HG03457 (cell line): ENCODE measurements at regions not wholly inside any gene's neighbourhood (a gene's known extent, or its start where the extent isn't known, plus 50 kb on each side); places are given as distances from the start of the nearest gene placed in this dataset.
"Not testable (repeated sequence)": the region's sequence is repeated elsewhere in the genome, so short reads cannot be mapped to it uniquely, and the experiment has no call there.

Source experiments
- ATAC-seq: cut with Tn5 transposase; IDR thresholded peaks from one replicate; pipeline ENCODE4 v1.9.1; 2021; ENCODE audit warnings: moderate number of reproducible peaks; ENCODE audit not compliant: unreplicated experiment

GRCh38 chr6:140443112-140443511 lies 1068.7 kb upstream of the CITED2 start:
- not testable (repeated sequence) for ATAC-seq

GRCh38 chr6:140441256-140441655 lies 1066.8 kb upstream of the CITED2 start:
- no peak for ATAC-seq

- ATAC-seq: no peak
Measured at GRCh38 chr6:140440223-140440835, 1065.9 kb upstream of the CITED2 start.

GRCh38 chr6:140438346-140438735 lies 1063.9 kb upstream of the CITED2 start:
- ATAC-seq: no peak

GRCh38 chr6:140437619-140438345 lies 1063.3 kb upstream of the CITED2 start:
- no peak for ATAC-seq

- ATAC-seq: no peak
Measured at GRCh38 chr6:140436023-140436811, 1061.8 kb upstream of the CITED2 start.

- ATAC-seq: no peak
Measured at GRCh38 chr6:140434761-140435160, 1060.3 kb upstream of the CITED2 start.

GRCh38 chr6:140433072-140433471 lies 1058.6 kb upstream of the CITED2 start:
- ATAC-seq: no peak

GRCh38 chr6:140427842-140428241 lies 1053.4 kb upstream of the CITED2 start:
- no peak for ATAC-seq

- ATAC-seq: no peak
Measured at GRCh38 chr6:140414966-140415620, 1040.6 kb upstream of the CITED2 start.

- ATAC-seq: no peak
Measured at GRCh38 chr6:140403020-140403419, 1028.6 kb upstream of the CITED2 start.

- ATAC-seq: no peak
Measured at GRCh38 chr6:140401761-140402160, 1027.3 kb upstream of the CITED2 start.

- no peak for ATAC-seq
Measured at GRCh38 chr6:140398076-140398475, 1023.6 kb upstream of the CITED2 start.

- no peak for ATAC-seq
Measured at GRCh38 chr6:140397106-140397505, 1022.7 kb upstream of the CITED2 start.

GRCh38 chr6:140393665-140394540 lies 1019.5 kb upstream of the CITED2 start:
- no peak for ATAC-seq

- no peak for ATAC-seq
Measured at GRCh38 chr6:140388815-140389214, 1014.4 kb upstream of the CITED2 start.

GRCh38 chr6:140388192-140388802 lies 1013.8 kb upstream of the CITED2 start:
- ATAC-seq: no peak

GRCh38 chr6:140385679-140386078 lies 1011.2 kb upstream of the CITED2 start:
- ATAC-seq: no peak

GRCh38 chr6:140382355-140382754 lies 1007.9 kb upstream of the CITED2 start:
- no peak for ATAC-seq
